ENCODE measurements at regions not wholly inside any gene's neighbourhood (a gene's known extent, or its start where the extent isn't known, plus 50 kb on each side); places are given as distances from the start of the nearest gene placed in this dataset.

DNA sequence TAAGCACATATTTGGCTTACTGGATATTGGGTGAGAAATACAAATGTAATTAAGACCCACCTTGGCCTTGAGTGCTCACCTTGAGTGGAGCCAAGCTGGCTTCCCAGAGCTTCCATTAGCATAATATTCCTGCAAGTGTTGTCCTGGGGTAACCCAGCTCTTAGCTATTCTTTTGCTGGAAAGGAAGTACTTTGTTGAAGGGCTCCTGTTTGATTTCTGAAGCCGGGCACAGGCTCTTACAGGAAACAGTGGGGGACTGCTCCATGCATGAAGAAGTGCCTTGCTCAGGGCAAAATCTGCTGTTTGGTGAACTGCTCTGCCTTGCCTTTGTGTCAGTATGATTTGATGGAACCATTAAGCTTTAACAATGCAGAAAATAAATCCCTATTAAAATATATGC is 325.4 kb downstream of the SMAD2 start:
- TF ChIP-seq, protein P1, sequence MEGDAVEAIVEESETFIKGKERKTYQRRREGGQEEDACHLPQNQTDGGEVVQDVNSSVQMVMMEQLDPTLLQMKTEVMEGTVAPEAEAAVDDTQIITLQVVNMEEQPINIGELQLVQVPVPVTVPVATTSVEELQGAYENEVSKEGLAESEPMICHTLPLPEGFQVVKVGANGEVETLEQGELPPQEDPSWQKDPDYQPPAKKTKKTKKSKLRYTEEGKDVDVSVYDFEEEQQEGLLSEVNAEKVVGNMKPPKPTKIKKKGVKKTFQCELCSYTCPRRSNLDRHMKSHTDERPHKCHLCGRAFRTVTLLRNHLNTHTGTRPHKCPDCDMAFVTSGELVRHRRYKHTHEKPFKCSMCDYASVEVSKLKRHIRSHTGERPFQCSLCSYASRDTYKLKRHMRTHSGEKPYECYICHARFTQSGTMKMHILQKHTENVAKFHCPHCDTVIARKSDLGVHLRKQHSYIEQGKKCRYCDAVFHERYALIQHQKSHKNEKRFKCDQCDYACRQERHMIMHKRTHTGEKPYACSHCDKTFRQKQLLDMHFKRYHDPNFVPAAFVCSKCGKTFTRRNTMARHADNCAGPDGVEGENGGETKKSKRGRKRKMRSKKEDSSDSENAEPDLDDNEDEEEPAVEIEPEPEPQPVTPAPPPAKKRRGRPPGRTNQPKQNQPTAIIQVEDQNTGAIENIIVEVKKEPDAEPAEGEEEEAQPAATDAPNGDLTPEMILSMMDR (IDR thresholded peaks at IDR 0.05; ENCODE audit: low read depth, low read length): no peak
- no peak for TF ChIP-seq EZH2phosphoT487 (IDR thresholded peaks at IDR 0.05; ENCODE audit: low read depth)
